ENCODE measurements at regions not wholly inside any gene's neighbourhood (a gene's known extent, or its start where the extent isn't known, plus 50 kb on each side); places are given as distances from the start of the nearest gene placed in this dataset.
"Not testable (repeated sequence)": the region's sequence is repeated elsewhere in the genome, so short reads cannot be mapped to it uniquely, and the experiment has no call there.

- TF ChIP-seq CTCF, POLR2A (IDR thresholded peaks at IDR 0.05): not testable (repeated sequence)
These were observed 385.3 kb downstream of the AMY1C start for GRCh38 chr1:104135036-104135435.
